ENCODE measurements at regions not wholly inside any gene's neighbourhood (a gene's known extent, or its start where the extent isn't known, plus 50 kb on each side); places are given as distances from the start of the nearest gene placed in this dataset.
A peak's percentile ranks its signal among the peaks of the same experiment; 100 is the strongest.
"Not testable (repeated sequence)": the region's sequence is repeated elsewhere in the genome, so short reads cannot be mapped to it uniquely, and the experiment has no call there.

DNA sequence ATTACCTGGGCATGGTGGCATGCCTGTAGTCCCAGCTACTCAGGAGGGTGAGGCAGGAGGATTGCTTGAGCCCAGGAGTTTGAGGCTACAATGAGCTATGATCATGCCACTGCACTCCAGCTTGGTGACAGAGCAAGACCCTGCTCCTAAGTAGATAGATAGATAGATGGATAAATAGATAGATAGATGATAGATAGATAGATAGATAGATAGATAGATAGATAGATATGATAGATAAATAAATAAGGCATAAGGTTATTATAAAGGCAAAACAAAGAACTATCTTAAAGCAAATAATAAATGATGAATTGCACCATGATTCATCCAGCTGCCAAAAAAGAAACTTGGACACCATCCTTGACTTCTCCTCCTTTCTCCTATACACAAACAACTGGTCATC lies 82.0 kb upstream of the DLX6 start:
- not testable (repeated sequence) for DNase-seq

DNA sequence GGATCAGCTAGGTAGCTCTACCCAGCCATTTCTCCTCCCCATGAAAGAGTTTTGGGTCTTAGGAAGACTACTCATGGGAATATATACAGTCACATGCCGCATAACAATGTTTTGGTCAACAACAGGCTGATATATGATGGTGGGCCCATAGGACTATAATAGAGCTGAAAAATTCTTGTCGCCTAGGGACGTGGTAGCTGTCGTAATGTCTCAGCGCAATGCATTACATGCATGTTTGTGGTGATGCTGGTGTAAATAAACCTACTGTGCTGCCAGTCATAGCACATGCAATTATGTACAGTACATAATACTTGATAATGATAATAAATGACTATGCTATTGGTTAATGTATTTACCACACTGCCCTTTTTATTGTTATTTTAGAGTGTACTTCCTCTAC lies 78.2 kb upstream of the DLX6 start:
- DNase-seq, result no peak

DNA sequence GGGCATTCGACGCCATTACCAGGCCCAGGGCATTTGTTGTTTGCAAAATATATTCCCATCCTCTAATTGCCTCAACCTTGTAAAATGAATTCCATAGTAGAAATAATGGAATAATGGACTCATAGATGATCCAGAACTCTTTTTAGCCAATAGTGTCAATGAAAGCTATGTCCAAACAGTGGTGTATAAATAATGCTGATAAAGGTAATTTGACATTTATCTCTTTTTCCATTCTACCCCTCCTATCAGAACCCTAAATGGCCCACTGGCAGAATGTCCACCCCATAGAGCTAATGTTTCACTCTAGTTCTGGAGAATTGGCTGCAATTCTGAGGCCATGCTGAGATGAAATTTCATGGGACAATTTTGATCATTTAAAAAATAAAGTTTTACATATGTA lies 76.4 kb upstream of the DLX6 start:
- no peak for DNase-seq

DNA sequence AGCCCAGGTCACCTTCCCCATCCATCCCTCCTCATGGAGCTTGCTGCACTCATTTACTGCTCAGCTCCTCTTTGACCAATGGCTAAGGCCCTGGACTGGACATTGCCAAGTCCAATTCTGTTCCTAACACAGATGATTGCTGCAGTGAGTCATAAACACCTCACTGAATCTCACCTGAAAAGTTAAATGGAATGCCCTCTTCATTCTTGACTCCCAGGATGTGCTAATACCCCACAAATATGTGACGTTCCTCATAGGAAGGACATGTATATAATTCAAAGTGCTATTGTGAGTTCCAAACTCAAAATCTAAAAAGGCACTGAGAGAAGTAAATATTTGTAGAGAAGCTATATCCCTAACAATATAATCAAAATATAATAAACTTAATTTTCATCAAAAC lies 73.5 kb upstream of the DLX6 start:
- DNase-seq, result no peak

DNA sequence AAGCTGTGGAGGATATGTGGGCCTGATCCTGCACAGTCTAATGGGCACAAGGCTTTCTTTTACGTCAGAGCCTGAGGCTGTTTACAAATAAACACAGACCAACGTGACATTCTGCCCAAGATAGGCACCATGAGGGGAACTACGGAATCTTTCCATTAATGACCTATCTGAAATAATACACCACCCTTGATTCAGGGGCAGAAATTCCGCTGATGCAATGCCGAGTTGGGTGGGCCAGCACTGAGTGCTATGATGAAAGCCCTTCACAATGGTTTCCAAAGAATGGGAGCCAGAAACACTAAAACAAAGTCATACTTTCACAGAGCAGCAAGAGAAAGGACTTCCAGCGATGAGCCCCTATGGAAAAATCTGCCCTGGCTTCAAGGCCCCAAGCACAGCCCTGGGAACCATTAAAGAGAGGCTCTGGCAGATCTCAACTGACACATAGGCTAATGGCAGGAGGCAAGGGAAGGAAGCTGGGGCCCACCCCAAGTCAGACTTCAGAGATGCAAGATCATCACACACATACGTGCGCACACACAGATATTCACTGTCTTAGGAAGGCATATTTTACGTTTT lies 72.2 kb upstream of the DLX6 start:
- no peak for DNase-seq

DNA sequence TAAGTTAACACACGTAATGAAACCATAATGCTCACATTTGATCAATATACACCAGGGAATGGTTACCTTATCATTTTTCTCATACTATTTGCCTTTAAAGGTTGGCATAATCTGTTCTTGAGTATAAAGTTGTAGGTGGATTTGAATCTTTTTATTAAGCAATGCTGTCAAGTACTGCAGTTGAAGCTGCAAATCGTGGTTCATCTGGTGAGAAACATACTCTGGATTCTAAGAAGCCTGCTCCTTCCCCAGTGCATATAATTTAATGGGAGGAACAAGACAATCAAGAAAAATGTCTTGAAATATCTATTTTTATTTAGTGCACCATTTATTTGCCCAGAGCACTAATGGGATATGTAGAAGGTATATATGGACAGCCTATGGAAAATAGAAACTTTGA lies 68.7 kb upstream of the DLX6 start:
- peak in 6 of 56 donors; percentile 0 to 24 (median 4) for DNase-seq

DNA sequence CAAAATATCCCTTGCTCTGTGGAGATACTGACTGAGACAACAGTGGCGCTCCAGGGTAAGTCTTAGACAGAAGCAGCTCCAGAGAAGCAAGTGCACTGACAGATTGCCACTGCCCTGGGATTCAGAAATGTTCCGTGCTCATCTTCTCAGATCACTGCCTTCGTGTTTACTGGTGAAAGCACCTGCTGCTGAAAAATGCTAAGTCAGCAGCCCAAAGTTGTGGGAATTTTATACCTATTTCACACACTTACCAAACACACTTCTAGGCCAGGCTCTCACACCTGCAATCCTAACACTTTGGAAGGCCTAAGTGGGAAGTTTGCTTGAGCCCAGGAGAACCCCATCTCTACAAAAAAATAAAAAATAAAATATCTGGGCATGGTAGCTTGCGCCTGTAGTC lies 63.2 kb upstream of the DLX6 start:
- DNase-seq, result no peak

DNA sequence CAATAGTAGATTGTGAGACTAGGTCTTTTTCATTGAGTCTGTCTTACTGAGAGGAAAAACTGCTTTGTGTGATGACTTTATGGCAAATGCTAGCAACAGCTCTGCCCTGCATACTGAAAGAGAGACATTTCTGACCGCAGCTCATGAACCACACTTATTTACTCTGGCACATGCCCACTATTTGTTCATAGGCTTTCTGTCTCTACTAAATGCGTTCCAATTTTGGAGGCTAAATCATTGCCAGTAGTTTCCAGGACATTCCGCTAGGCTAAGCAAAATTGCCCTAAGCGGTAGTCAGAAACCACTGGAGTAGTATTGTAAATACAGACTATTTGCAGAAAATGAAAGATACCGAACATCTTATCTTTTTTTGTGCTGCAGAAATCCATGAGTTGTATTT lies 55.6 kb upstream of the DLX6 start:
- DNase-seq, result no peak

DNA sequence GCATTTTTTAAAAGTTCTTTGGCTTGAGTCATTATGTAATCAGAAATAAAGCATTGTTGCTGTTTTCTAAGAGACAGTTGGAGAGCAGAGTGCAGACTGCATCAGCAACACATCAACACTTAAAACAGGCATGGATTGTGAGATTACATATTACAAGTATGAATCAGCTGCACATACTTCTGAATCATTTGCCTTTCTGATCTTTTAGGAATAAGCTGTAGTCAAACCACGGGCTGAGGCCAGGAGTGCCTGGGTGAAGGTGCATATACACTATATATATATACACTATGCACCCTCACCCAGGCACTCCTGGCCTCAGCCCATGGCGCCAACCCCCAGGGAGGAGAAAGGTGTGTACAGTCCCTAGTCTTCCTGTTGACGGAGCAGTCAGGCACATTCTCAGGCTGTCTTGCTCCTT lies 52.4 kb upstream of the DLX6 start:
- DNase-seq, result no peak

DNA sequence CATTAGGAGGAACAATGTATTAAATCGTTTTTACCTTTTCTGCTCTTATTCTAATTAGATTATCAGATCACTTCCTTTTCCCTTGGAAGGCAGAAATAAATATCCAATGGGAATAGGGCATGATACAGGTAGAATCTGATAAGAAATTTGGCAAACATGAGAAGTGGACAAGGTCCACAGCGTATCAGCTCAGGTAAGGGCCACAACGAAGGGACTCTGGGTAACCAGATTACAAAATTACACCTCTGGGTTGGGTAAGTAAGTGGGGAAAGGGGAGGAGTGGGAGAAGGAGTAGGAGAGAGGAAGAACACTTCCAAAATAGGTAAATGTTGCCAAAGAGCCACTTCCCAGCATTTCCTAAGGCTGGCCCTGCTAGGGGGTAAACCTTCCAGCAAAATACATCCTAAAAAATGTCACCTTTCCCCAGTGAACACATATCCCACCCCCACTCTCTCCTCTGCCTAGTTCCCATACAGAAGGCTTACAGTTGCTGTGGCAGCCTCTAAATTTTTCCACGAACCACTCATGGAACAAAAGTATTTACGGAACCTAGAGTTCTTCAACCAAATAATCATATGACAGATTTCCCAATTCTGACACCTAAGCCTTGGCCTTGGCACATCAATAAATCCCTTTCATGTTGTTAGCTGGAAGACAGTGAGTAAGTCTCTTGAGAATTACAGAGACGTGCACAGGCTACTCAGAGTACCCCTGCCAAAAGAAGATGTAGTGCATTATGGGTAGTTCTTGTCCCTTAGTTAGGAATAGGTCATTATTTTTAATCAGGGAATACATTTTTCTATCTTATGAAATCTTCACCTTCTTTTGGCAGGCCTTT lies 51.5 kb upstream of the DLX6 start:
- no peak for DNase-seq
